DND-41 (cell line): ENCODE measurements at regions not wholly inside any gene's neighbourhood (a gene's known extent, or its start where the extent isn't known, plus 50 kb on each side); places are given as distances from the start of the nearest gene placed in this dataset.

Experiments used
- EZH2 ChIP-seq: IDR thresholded peaks from 3 replicates; pipeline ENCODE4 v1.6.1; 2012; ENCODE audit warnings: borderline replicate concordance, low read depth, mild to moderate bottlenecking, moderate library complexity, low read length, inconsistent platforms; ENCODE audit not compliant: severe bottlenecking
- TF ChIP-seq, protein P1 (sequence below): IDR thresholded peaks from 2 replicates; pipeline ENCODE4 v1.5.1; 2012; ENCODE audit warnings: borderline replicate concordance, low read length, moderate library complexity, mild to moderate bottlenecking; ENCODE audit not compliant: poor library complexity, severe bottlenecking; ENCODE audit errors: extremely low read depth

DNA sequence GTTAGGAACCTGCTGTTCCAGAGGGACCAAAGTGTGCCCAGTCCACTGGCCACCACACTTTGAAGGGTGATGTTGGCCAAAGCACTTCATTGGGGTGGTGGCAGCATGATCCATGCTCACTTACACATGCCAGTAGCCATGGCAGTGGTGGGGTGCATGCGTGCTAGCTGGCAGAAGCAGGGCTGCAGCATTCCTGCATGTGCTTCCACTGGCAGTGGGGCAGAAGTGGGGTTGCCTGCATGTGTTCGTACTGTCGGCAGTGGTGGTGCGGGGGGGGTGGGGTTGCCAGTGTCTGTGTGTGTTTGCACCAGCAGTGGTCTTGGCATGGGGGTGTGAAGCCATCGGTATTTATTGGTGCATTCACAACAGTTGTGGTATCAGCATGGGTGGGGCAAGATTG is 260.3 kb upstream of the ANKH start:
- TF ChIP-seq, protein P1, sequence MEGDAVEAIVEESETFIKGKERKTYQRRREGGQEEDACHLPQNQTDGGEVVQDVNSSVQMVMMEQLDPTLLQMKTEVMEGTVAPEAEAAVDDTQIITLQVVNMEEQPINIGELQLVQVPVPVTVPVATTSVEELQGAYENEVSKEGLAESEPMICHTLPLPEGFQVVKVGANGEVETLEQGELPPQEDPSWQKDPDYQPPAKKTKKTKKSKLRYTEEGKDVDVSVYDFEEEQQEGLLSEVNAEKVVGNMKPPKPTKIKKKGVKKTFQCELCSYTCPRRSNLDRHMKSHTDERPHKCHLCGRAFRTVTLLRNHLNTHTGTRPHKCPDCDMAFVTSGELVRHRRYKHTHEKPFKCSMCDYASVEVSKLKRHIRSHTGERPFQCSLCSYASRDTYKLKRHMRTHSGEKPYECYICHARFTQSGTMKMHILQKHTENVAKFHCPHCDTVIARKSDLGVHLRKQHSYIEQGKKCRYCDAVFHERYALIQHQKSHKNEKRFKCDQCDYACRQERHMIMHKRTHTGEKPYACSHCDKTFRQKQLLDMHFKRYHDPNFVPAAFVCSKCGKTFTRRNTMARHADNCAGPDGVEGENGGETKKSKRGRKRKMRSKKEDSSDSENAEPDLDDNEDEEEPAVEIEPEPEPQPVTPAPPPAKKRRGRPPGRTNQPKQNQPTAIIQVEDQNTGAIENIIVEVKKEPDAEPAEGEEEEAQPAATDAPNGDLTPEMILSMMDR: no peak
- no peak for TF ChIP-seq EZH2
